GM21390 (cell line): ENCODE measurements at regions not wholly inside any gene's neighbourhood (a gene's known extent, or its start where the extent isn't known, plus 50 kb on each side); places are given as distances from the start of the nearest gene placed in this dataset.
A peak's percentile ranks its signal among the peaks of the same experiment; 100 is the strongest.

ENCODE experiments used
- ATAC-seq: cut with Tn5 transposase; IDR thresholded peaks from one replicate; pipeline ENCODE4 v1.9.1; 2021; ENCODE audit not compliant: unreplicated experiment

DNA sequence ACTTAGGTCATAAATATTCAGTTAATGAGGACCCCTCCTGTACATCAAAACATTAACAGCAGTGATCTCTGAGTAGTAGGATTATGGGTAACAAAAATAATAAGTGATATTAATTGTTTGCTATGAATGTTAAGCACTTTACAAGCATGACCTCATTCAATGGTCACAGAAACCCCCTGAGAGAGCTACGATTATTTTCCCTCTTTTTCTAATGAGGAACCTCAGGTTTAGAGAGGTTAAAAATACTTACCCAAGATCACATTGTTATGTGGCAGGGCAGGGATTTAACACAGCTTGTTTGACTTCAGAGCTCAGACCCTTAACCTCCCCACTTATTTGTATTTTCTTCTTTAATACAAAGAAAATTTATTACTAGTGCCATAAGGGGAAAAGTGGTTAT, 228.2 kb downstream of the TBL1XR1 start:
- ATAC-seq: no peak

- no peak for ATAC-seq
These were observed 228.7 kb downstream of the TBL1XR1 start for GRCh38 chr3:176968631-176969030.

DNA sequence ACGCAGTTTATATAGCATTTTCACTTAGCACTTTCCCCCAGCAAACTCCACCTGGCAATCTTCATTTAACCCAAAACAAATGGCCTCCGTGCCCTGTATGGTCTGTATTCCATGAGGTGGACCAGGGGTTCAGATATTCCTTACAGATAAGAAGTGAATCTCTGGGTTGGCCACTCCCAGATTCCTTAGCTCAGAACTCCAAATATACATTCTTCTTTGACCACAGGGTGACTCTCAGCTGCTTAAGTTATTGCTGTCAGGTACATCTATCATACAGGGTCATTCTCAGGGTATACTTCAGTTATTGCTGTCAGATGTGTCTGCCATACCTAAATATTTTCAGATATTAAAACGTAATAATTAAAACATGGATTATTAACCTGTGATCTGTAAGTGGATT, 229.8 kb downstream of the TBL1XR1 start:
- ATAC-seq: no peak

DNA sequence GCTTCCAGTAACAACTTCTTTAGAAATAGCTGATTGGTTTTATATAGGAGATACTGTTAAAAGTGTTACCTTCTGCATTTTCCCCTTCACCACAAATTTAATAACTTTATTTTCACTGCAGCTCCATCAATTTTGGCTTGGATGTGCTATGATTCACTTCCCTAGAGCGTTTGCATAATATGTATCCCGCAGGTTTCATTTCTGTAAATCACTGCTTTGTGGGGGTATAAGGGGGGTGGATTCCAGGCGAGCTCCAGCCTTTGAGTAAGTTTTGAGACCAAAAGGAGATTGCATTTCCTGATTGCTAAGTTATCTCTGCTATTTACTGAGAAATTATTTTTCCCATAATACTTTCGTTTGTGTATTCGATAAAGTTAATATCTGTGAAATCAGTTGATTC, 232.6 kb downstream of the TBL1XR1 start:
- no peak for ATAC-seq

- ATAC-seq: no peak
These were observed 235.4 kb downstream of the TBL1XR1 start for GRCh38 chr3:176961916-176962315.

GRCh38 chr3:176959867-176960266, 237.4 kb downstream of the TBL1XR1 start:
- no peak for ATAC-seq

- no peak for ATAC-seq
These were observed 238.7 kb downstream of the TBL1XR1 start for GRCh38 chr3:176958560-176958959.

GRCh38 chr3:176954517-176954916, 242.8 kb downstream of the TBL1XR1 start:
- no peak for ATAC-seq

DNA sequence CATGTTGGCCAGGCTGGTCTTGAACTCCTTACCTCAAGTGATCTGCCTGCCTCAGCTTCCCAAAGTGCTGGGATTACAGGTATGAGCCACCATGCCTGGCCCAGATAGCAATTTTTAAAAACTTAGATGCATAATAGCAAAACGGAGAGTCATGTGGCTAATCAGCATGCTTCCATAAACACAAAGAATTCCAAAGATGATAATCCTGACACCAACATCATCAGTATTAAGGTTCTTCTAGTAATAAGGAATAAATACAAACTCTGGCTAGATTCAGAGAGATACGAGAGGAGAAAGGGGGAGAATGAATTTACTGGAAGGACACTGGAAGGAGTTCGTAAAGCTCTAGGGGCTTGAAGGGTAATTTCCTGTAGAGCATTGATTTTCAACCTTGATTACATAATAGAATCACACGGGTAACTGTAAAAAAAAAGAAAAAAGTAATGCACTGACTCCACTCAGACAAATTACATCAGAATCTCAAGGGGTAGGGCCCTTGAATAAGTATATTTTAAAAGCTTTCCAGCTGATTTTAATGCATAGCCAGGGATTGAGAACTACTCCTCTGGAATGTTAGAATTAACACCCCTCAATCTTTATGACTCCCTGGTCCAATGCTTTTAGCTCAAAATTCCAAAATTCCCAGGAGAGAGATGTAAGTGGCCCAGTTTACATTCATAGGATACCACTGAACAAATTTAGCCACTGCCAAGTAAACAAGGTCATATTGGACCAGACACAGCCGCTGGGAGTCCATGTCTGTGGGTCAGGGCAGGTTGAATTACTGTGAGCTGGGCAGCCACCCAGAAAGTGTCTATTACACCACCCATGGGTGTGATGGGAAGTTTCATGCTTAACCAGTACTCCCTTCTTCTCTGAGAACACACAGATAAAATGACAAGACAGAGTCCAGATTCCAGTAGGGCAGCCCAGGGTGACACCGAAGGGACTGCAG, 243.9 kb downstream of the TBL1XR1 start:
- ATAC-seq: no peak

GRCh38 chr3:176951586-176952292, 245.5 kb downstream of the TBL1XR1 start:
- ATAC-seq: no peak

DNA sequence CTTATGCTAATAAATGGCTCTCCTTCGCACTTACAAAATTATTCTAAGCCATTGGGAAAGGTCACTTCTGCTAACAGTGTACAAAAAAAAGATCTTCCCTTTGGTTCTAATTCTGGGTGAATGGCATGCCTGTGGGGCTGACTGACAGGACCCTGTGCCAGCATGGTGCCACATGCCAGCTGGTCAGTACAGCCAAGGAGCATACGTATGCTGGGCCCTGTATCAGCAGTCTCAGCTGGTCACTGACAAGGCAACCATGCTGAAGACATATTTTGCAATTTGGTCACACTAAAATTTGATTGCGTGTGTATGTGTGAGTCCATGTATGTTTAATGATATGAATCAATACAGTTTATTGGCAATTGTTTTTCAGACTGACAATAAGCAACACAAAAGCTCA, 246.1 kb downstream of the TBL1XR1 start:
- ATAC-seq: no peak

- ATAC-seq: no peak
These were observed 246.5 kb downstream of the TBL1XR1 start for GRCh38 chr3:176950743-176951142.

DNA sequence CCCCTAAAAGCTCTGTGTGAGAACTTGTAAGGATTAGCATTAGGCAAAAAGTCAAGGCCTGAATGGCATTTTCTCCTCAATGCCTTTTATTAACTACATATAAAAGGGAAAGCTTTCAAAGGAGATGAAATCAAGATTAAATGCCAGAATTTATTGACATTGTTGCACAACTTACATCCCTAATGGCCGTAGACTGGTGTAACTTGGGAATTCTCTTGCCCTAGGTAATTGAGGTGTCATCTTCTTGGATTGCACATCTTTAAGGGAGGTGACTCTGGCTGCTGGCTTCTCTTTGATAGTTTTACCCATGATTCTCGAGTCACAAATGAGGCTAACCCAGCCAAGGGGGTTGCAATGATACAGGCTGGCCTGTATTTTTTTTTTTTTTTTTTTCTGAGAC, 249.1 kb downstream of the TBL1XR1 start:
- no peak for ATAC-seq

- ATAC-seq: no peak
These were observed 251.1 kb downstream of the TBL1XR1 start for GRCh38 chr3:176946202-176946601.

- no peak for ATAC-seq
These were observed 255.0 kb downstream of the TBL1XR1 start for GRCh38 chr3:176942305-176942704.

- no peak for ATAC-seq
These were observed 255.6 kb downstream of the TBL1XR1 start for GRCh38 chr3:176941689-176942088.

DNA sequence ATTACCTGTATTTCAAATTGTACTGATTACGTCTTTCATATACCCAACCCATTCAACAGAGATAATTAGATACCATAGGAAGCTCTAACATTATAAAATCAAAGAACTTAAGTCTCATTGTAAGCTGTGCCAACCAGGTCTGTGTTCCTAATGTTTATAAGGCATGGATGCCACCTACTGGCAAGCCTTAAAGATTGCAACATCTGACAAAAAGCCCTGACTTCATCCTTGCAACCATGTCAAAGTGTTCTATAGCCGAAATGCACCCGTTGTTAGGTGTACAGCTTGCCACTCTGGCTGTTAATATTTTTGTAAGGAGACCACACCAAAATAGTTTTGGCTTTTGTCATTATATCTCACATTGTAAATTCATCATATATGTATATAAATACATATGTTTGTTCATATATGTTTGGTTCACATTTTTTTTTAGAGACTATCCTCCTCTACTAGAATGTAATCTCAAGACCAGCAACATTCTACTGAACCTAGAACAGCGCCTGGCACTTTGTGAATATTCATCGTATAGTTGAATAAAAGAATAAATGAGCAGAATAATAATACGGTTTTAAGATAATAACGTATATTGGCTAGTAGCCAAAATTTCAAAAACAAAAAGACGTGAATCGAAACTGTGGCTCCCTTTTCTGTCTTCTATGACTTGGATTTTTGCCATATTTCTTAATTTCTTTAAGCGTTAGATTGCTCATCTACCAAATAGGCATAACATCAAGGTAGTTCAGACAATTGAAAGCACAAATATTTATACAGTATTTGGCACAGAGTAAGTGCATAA, 258.1 kb downstream of the TBL1XR1 start:
- peak; percentile 99 for ATAC-seq

DNA sequence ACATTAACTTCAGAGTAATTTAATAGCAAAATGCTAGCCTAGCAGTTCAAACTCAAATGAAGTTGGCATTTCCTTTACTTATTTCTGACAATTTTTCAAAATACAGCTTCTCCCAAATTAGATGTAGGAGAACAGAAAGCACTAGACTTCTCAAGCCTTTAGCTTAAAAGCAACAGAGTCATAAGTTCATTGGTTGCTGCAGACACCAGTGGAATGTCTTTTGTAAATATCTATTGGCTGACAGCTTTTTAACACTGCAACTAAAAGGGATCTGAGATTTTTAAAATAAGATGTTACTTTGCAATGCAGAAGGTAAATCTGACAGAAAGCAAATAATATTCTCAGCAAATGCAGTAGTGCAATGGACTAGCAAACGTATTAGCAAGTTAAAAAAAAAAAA, 259.3 kb downstream of the TBL1XR1 start:
- ATAC-seq: no peak

DNA sequence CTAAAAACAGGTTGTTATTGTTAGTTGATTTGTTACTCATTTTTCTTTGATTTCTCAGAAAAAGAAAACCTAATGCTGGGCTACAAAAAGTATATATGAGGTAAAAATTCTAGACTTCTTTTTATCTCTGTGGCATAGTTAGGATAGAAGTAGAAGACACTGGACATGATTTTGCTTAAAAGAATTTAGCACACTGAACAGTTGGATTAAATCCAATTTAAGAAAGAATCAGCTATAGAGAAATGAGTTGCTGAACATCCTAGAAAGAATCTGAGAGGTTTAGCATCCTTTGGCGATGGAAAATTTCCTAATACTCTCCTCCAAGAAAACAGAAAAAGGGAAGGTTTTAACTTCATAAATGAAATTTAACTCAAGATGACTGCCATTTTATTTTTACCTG, 259.7 kb downstream of the TBL1XR1 start:
- ATAC-seq: no peak

DNA sequence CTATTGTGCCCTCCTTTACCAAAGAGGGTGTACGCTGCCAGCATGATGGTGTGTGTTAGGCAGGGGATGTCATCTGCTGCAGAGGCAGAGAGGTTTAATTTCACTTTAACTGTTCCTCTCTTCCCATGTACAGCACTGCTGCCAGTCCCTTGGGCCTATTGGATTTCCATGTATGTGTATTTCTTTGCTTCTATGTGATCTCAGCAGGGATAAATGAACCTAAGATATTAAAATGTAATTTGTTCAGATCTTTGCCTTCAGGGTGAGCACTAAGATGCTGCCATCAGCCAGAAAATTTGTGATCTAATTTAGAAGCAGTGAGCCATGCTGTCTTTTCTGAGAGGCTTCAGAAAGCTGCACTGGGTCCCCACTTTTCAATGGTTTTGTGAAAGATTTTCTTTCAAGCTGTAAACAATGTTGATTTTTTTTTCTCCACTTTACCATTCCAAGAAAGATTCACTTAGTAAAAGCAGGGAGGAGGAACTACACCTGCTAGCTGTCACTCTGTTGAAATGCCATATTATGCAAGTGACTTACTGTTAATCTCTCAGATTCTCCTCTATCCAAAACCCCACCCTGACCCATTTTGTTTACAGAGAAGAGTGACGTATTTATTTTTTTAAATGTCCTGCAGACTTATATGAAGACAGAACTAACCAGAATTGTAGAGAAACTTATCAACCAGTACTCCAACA, 261.9 kb downstream of the TBL1XR1 start:
- ATAC-seq: no peak

DNA sequence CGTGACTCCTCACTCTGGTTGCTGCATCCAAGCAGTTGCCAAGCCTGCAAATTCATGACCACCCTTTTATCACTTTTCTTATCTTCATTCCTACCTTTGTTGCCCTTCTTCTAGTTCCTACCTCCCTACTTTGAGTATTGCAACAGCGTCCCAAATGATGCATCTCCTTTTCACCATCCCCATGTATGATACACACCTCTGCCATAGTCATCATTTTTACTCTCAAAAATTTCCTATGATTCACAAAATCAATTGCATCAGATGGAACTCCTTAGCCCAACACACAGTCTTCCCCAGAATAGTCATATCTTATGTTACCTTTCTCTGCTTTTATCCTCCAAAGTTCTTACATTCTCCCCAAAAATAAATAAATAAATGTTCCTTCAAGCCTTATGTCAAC, 262.6 kb downstream of the TBL1XR1 start:
- no peak for ATAC-seq
